GM21723 (cell line): ENCODE measurements at regions not wholly inside any gene's neighbourhood (a gene's known extent, or its start where the extent isn't known, plus 50 kb on each side); places are given as distances from the start of the nearest gene placed in this dataset.

Experiments
- ATAC-seq: cut with Tn5 transposase; IDR thresholded peaks from one replicate; pipeline ENCODE4 v1.9.1; 2021; ENCODE audit warnings: mild to moderate bottlenecking, moderate library complexity; ENCODE audit not compliant: unreplicated experiment

DNA sequence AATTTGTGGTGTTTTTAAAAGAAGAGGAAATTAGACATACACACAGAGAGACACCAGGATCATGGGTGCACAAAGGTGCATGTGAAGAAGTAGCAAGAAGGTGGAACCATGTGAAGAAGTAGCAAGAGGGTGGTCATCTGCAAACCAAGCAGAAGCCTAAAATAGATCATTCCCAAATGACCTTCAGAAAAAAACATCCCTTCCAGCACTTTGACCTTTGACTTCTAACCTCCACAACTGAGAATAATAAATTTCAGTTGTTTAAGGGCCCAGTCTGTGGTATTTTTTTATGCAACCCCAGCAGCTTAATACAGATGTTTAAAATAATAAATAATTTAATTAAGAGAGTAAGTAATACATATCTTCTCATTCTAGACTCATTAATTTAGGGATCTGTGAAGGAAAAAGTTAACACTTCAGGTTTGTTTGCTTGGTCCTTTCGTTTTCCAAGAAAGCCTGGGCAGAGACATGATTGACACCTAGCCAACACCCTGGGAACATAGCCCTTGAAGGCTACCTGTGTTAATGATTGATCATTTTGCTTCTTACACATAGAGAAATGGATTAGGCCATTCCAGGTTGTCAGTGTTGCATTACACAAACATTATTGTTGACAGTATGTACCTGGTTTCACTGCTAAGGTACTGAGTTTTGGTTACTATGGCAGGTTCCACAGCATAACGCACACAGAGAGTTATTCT, 1331.2 kb upstream of the GBE1 start:
- ATAC-seq: no peak

DNA sequence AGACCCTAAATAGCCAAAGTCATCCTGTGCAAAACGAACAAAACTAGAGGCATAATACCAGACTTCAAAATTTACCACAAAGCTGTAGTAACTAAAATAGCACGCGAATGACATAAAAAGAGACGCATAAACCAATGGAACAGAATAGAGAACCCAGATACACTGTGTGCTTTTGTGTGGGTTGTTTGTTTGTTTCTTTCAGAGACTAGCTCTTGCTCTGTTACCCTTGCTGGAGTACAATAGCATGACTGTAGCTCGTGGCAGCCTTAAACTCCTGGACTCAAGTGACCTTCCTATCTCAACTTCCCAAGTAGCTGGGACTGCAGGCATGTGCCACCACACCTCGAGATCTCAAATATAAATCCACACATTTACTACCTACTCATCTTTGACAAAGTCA, 1314.6 kb upstream of the GBE1 start:
- no peak for ATAC-seq

DNA sequence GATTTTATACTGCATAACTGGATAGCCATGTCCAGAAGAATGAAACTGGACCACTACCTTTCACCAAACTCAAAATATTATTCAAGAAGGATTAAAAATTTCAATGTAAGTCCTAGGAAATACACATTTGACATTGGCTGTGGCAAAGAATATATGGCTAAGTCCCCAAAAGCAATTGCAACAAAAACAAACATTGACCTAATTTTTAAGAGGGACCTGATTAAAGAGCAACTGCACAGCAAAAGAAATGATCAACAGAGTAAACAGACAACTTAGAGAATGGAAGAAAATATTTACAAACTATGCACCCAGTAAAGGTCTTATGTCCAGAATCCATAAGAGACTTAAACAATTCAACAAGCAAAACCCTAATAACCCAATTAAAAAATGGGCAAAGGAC, 1313.0 kb upstream of the GBE1 start:
- no peak for ATAC-seq

DNA sequence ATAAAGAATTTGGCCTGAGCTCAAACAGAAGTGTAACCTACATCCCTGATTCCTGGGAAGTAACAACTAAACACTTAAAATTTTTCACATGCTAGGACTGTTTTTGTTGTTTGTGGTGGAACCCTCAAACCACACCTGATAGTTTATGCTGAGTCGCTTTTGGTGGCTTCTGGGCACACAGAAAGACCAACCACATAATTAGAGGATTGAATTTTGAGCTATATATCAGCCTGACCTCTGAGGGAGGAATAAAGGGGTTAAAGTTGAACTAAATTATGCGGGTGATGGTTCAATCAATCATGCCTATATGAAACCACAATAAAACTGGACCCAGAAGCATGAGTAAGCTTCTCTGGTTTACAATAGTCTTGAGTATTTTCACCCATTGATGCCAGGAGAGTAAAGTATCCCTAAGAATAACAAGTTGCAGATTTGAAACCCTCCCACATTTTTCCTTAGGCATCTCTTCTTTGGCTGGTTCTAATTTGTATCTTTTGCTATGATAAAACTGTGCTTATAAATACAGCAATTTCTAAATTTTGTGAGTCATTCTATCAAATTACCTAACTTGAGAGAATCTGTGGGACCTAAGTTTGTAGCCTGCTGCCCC, 1304.5 kb upstream of the GBE1 start:
- no peak for ATAC-seq

DNA sequence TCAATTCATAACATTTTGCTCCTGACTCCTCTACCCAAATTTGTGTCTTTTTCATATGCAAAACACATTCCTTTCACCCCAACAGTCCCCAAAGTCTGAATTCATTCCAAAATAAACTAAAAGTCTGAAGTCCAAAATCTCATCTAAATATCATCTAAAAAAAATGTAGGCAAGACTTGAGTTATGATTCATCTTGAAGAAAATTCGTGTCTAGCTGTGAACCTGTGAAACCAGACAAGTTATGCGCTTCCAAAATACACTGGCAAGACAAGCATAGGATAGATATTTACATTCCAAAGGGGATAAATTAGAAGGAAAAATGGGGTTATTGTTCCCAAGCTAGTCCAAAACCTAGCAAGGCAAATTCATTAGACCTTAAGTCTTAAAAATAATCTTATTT, 1302.0 kb upstream of the GBE1 start:
- no peak for ATAC-seq

DNA sequence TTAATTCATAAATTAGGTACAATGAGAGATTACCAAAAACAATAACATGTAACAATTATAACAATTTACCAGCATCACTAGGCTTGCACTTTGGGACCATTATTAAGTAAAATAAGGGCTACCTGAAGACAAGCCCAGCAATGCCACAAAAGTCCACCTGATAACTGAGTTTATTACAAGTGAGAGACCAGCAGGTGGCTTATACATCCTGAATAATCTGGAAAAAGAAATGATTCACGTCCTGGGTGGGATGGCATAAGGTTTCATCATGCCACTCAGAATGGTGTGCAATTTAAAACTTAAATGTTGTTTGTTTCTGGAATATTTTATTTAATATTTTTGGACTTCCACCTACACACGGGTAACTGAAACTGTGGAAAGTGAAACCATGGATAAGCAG, 1287.1 kb upstream of the GBE1 start:
- ATAC-seq: no peak

DNA sequence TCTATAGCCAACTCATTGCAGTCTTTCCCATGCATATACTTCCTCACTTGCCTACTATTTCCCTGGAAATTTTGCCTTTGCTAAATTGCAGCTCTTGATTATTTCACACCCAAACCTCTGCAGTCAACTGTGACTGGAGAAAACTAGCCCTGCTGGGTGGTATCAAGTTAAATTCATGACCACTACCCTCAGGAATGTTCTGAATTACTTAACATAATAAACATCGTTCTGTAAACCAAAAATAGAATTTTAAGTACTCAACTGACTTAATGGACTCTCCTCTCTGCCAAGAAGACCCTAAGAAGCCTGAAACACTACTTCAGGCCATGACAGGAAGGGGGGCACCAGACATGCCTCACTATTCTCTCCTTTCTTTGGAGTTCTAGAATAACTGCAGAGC, 1278.0 kb upstream of the GBE1 start:
- no peak for ATAC-seq

DNA sequence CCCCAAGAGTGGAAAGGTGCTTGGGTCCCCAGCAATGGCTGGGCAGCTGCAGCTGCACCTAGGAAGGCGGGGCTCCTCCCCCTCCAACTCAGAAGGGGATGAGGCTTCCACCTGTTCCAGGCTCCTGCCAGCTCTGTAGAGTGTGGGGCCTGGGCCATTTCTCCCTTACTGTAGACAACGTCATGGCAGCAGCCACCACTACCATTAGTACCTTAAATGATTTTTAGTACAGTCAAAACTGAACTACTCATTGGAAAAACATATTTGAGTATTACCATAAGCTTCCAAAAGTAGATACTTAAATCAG, 1274.2 kb upstream of the GBE1 start:
- no peak for ATAC-seq

DNA sequence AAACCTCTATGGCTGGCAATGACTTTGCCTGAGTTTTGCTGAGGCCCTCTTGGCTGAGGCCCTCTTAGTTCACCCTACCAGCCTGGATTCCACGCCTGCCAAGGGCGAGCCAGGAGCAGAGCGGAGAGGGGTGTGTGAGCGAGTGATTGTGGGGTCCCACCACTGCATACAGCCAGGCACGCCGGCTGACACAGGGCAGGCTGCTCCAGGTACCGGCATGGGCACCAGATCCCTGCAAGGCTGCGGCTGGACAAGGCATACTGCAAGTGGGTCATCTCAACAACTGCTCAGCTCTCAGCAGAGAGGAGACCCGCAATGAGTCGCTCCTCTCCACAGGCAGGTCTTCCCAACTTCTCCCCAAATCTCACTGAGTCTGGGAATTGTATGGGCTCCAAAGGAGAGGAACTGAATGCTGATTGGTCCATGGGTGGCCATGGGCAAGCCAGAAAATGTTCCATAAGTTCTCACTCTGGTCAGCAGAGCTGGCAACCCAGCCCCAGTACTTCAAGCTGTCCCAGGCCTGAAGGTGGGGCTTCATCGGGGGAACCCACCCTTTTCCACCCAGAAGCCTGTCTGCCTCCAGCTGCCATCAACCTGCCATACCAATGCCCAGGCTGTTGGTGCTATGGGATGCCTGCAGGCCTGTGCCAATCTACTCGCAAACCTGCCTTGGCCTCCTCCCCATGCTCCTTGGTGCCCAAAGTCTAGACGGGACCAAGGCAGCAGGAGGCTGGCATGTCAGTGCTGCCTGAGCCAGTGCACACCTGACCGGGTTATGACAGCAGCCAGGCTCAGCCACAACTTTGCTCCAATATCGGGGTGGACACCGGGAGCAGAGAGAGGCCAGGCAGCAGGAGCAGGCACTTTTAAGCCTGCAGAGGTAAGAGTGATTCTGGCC, 1273.6 kb upstream of the GBE1 start:
- ATAC-seq: no peak

DNA sequence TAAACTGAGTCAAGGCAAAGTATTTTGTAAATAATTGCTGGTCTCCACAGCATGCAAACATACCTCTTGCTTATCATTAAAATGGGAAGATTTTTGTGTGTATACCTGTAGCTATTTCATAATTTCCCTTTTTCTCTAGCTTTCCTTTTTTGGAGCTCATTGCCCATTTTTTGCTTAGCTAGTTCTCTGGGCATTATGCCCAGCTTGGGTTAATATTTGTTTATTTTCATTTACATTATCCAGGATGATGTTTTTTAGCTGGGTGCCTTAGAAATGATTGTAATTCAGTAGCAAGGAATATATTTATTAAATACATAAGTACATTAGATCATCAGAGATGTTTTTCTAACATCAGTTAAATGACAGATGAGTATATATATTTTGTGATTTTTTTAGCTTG, 1271.7 kb upstream of the GBE1 start:
- no peak for ATAC-seq

DNA sequence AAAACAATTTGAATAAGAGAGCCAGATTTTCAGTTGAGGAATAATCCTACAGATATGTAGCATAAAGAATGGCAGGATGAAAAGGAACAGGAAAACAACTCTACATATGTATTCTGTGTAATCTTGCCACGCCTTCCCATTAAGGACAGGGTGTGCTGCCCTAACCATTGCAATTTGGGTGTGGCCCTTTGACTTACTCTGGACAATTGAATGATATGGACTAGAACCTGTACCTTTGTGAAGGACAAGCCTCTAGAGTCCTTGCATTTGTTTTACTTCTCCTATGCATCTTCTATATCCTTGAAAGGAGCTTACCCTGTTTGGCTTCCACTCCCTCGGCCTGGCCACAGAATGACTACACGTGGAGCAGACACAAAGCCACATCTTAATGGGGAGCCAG, 1261.6 kb upstream of the GBE1 start:
- no peak for ATAC-seq

DNA sequence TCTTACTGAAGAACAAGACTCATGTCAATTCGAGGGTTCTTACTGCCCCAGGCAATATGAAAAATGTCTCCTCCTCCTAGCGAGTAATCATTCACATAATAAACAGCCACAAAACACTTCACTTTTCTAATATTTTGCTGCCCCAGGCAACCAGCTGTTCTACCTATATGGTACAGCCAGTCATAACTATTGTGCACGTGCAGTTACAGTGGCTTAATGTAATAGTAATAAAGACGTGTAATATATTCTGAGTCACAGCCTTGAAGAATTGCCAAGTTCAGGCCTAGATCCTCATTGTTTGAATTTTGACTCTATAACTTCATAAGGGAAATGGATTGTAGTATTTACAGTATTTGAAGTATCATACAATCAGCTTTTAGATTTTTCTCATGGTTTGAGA, 1250.0 kb upstream of the GBE1 start:
- ATAC-seq: no peak

DNA sequence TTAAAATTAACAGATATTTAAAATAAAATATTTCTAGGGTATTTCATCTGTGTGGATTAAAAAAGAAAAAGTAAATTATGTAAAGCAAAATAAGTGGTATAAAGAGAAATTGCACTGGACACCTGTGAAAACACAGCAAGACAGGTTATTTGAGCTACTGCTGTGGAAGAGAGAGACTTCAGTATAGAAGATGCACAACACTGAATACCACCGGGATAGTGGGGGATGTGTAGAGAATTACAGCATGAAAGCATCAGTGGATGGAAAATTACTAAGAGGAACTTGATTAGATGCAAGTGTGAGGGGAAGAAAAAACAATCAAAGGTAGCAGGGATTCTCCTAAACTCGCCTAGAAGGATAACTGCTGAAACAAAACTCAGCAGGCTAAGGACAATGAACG, 1242.5 kb upstream of the GBE1 start:
- no peak for ATAC-seq

DNA sequence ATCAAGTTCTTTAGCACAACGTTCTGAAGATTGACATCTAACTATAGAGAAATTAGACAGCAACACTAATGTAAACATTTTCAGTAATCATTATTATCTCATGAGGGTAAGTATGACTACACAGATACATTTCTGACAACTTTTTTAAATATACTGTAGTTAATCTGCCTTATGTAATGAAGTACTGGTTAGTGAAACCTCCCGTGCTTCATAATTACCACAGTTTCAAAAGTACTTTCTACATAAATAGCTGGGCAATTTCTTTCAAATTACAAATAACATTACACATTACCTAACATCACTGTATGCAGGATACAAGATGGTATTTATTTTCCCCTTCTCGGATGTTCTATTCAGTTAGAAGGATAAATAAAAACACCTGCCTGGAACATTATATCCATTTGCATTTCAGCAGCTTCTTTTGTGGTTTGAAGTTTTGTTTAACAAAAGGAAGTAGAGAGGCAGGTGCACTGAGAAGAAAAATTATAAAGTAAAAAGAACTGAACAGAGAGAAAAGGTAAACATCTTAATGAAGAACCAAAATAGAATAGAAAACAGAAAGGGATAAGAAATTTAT, 1241.5 kb upstream of the GBE1 start:
- no peak for ATAC-seq

DNA sequence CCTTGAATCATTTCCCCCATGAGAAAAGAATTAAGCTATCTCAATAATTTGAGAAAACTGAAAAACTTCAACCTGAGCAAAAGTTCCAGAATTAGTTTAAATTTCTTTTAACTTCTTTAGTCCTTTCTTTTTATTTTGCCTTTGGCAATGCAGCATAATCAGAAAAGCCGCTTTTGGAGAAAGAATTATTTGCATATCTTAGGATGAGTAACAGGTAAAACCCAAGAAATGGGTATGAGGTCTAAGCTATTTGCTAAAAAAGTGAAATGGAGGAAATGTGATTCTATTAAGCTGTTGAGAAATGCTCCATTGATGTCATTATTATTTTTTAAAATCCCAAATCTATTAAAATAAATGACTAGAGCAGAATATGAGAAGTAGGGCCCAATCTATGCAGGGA, 1238.3 kb upstream of the GBE1 start:
- no peak for ATAC-seq

DNA sequence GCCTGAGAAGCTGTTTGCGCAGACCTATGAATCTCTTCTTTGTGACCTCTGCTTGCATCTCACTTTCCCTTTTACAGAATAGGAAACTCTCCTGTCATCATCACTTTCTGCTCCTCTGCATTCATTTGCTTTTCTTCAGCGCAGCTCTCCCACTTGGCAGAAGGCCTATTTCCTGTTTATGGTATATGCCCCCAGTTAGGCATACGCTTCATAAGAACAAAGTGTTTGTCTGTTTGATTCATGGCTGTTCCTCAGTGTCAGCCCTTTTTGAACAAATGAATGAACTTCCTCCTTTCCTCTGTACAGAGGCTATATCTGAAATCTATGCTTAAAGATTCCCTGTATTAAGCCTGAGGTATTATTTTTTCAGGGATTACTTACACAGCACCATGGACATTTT, 1216.9 kb upstream of the GBE1 start:
- ATAC-seq: no peak

DNA sequence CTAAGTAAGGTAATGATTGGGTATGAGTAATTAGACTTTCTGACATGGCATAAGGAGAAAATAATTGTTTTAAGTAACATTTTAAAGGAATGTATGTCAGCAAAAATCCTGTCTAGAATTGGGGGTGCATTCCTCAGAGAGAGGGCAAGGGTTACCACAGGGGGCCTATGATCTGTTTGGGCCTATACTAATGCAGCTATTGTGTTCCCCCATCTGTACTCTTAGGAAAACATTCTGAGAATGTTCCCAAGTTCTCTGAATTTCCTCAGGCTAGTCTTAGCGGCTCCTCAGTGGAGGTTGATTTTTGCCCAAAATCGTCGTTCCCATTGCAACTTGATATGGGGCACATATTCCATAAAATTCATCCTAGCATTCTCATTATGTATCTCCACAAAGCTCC, 1216.4 kb upstream of the GBE1 start:
- no peak for ATAC-seq

DNA sequence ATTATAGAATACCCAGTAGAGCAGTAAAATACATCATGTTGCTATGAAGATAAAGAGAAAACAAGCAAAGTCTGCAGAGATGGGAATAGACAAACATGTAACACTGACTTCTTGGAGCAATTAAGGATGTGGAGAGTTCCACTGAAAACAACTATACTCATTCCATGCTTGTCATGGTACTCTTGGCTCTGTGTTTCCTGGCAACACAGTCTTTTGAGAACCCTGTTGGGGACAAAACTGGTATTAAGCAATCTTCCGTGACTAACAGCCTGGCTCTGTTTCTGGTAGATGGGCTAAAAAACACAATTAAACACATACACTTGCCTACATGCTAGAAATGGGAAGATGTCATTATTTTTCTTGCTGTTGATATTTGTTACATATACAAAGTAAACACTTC, 1212.3 kb upstream of the GBE1 start:
- ATAC-seq: no peak

DNA sequence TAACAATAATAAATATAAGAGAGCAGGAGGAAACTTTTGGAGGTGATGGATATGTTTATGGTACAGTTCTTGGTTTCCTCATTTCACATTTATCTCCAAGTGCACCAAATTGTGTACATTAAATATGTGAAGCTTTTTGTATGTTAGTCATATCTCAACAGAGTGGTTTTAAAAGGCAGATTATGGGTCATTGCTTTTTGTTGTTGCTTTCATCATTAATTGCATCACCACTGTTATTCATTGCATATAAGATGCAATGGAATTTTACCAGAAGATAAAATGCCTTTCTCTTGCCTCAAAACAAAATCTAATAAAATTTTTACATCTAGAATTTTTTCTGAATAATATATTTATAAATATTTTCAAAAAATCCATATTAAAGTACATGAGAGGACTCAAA, 1198.9 kb upstream of the GBE1 start:
- no peak for ATAC-seq

DNA sequence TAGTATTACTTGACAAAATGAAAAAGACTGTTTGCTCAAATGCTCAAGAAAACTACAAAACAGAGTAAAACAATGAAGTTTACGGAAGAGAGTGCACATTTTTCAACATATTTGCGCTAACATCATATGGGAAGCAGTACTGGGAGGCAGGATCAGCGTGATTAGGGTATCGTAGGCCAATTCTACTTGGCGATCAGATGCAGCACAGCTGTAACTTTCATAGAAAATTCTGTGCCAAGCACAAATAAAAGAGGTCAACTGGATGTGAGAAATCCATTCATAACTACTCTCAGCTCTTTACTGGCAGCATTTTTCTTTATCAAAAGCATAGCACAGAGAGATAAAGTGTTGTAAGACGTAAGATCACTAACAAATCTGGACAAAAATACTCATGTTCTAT, 1196.3 kb upstream of the GBE1 start:
- no peak for ATAC-seq

DNA sequence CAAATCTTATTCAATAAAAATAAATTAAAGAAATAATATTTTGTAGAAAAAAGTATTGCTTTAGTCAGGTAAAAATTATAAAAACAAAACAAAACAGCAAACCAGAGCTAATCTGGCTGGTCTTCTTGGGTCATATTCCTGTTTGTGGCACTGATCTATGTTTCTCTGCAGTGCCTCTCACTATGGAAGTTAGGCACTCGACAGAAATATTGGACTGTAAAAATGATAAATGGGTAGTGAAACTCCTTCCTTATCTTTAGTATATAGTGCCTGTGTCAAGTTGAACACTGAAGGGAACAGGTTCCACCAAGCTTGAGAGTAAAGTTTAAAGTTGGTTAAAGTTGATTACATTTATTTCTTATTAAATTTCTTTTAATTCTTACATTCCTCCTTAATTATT, 1195.6 kb upstream of the GBE1 start:
- no peak for ATAC-seq

DNA sequence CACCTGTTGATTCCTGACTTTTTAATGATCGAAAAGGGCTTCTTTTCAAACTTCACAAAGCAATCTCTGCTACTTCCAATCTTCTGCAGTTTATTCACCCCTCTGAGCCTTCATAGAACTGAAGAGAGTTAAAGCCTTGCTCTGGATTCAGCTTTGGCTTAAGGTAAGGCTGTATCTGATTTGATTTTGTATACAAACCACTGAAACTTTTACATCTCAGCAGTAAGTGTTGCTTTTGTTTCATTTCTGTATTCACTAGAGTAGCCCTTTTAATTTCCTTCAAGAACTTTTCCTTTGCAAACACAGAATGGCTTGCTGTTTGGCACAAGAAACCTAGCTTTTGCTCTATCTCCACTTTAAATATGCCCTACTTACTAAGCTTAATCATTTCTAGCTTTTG, 1193.0 kb upstream of the GBE1 start:
- no peak for ATAC-seq
